ENCODE measurements at regions not wholly inside any gene's neighbourhood (a gene's known extent, or its start where the extent isn't known, plus 50 kb on each side); places are given as distances from the start of the nearest gene placed in this dataset.

- DNase-seq (ENCODE audit: low spot score in 2 of 2), result no peak
- WGBS, 2 donors, result 17 to 29% methylated on average over 3 of the region's 3 CpGs
- no peak overlapping the region for H3K4me3 ChIP-seq (ENCODE audit: low read depth, poor library complexity, severe bottlenecking)
- no peak for TF ChIP-seq POLR2A (IDR thresholded peaks at IDR 0.05)
- intact Hi-C loops (cut with DNase I; ENCODE audit: low total_unique reads), result no loop called here
Observed at GRCh38 chr9:117535434-117535833, 120.6 kb upstream of the ASTN2 start.

- H3K4me3 ChIP-seq (ENCODE audit: low read depth, poor library complexity, severe bottlenecking), result no peak overlapping the region
- intact Hi-C loops (cut with DNase I; ENCODE audit: low total_unique reads), result no loop called here
- WGBS, 2 donors, result 59 to 62% methylated on average over 1 of the region's 1 CpG
- no peak for TF ChIP-seq CTCF (IDR thresholded peaks at IDR 0.05)
- no peak for TF ChIP-seq POLR2A (IDR thresholded peaks at IDR 0.05)
- DNase-seq (ENCODE audit: low spot score in 2 of 2), result no peak
Observed at GRCh38 chr9:117528225-117528624, 113.4 kb upstream of the ASTN2 start.

- no peak for TF ChIP-seq POLR2A (IDR thresholded peaks at IDR 0.05)
- no peak for TF ChIP-seq CTCF (IDR thresholded peaks at IDR 0.05)
- WGBS, 2 donors, result 52 to 72% methylated on average over 2 of the region's 2 CpGs
- H3K4me3 ChIP-seq (ENCODE audit: low read depth, poor library complexity, severe bottlenecking), result no peak overlapping the region
- intact Hi-C loops (cut with DNase I; ENCODE audit: low total_unique reads), result no loop called here
- DNase-seq (ENCODE audit: low spot score in 2 of 2), result no peak
Observed at GRCh38 chr9:117526674-117527073, 111.8 kb upstream of the ASTN2 start.

GRCh38 chr9:117523531-117524153 lies 108.8 kb upstream of the ASTN2 start:
- intact Hi-C loops (cut with DNase I; ENCODE audit: low total_unique reads), result no loop called here
- 69 to 73% methylated on average over 2 of the region's 2 CpGs for WGBS, 2 donors
- no peak overlapping the region for H3K4me3 ChIP-seq (ENCODE audit: low read depth, poor library complexity, severe bottlenecking)
- no peak for TF ChIP-seq CTCF (IDR thresholded peaks at IDR 0.05)
- no peak for TF ChIP-seq POLR2A (IDR thresholded peaks at IDR 0.05)
- DNase-seq (ENCODE audit: low spot score in 2 of 2), result no peak

GRCh38 chr9:117521293-117521692 lies 106.4 kb upstream of the ASTN2 start:
- DNase-seq (ENCODE audit: low spot score in 2 of 2), result no peak
- TF ChIP-seq CTCF (IDR thresholded peaks at IDR 0.05), result no peak
- TF ChIP-seq POLR2A (IDR thresholded peaks at IDR 0.05), result no peak
- H3K4me3 ChIP-seq (ENCODE audit: low read depth, poor library complexity, severe bottlenecking), result no peak overlapping the region
- 85 to 93% methylated on average over 4 of the region's 4 CpGs for WGBS, 2 donors
- intact Hi-C loops (cut with DNase I; ENCODE audit: low total_unique reads), result no loop called here

- intact Hi-C loops (cut with DNase I; ENCODE audit: low total_unique reads), result no loop called here
- no peak overlapping the region for H3K4me3 ChIP-seq (ENCODE audit: low read depth, poor library complexity, severe bottlenecking)
- 46 to 47% methylated on average over 4 of the region's 4 CpGs for WGBS, 2 donors
- no peak for DNase-seq (ENCODE audit: low spot score in 2 of 2)
- no peak for TF ChIP-seq CTCF (IDR thresholded peaks at IDR 0.05)
- TF ChIP-seq POLR2A (IDR thresholded peaks at IDR 0.05), result no peak
Observed at GRCh38 chr9:117516676-117517632, 102.1 kb upstream of the ASTN2 start.

All from lower leg skin (tissue), 4 donors.